ENCODE measurements at regions not wholly inside any gene's neighbourhood (a gene's known extent, or its start where the extent isn't known, plus 50 kb on each side); places are given as distances from the start of the nearest gene placed in this dataset.

- H3K4me1 ChIP-seq (ENCODE audit: insufficient read depth, low read length, poor library complexity, severe bottlenecking): peaks cover 8% of the 10 kb centered on the region
- no peak for TF ChIP-seq EZH2 (IDR thresholded peaks at IDR 0.05; ENCODE audit: borderline replicate concordance, low read depth, low read length, poor library complexity, severe bottlenecking)
- TF ChIP-seq, protein P1, sequence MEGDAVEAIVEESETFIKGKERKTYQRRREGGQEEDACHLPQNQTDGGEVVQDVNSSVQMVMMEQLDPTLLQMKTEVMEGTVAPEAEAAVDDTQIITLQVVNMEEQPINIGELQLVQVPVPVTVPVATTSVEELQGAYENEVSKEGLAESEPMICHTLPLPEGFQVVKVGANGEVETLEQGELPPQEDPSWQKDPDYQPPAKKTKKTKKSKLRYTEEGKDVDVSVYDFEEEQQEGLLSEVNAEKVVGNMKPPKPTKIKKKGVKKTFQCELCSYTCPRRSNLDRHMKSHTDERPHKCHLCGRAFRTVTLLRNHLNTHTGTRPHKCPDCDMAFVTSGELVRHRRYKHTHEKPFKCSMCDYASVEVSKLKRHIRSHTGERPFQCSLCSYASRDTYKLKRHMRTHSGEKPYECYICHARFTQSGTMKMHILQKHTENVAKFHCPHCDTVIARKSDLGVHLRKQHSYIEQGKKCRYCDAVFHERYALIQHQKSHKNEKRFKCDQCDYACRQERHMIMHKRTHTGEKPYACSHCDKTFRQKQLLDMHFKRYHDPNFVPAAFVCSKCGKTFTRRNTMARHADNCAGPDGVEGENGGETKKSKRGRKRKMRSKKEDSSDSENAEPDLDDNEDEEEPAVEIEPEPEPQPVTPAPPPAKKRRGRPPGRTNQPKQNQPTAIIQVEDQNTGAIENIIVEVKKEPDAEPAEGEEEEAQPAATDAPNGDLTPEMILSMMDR (conservative IDR thresholded peaks at IDR 0.05; ENCODE audit: low read depth, low read length): no peak
- ChIA-PET CTCF (interaction anchor here (2.1 kb wide), 1 partner anchor 376 kb away, joined by 43 read pairs; no protein-coding TSS in a partner anchor), POLR2A (ENCODE audit: low non-redundant PET) (no interaction called here)
- no TSS peak for BruUV-seq (replicated peaks)
- no peak overlapping the region for H3K27ac ChIP-seq (ENCODE audit: low read depth, low read length, poor library complexity, severe bottlenecking)
- H3K27me3 ChIP-seq (replicated peaks; ENCODE audit: insufficient read depth, low read depth, low read length, poor library complexity): no peaks in the 10 kb centered on the region
- DNase-seq (ENCODE audit: low spot score): no peak
- intact Hi-C loops (cut with micrococcal nuclease; ENCODE audit: unreplicated experiment): loop anchor here (2.0 to 10.0 kb wide), 3 partner anchors 130 to 588 kb away; no protein-coding TSS in a partner anchor
- no peaks in the 10 kb centered on the region for H3K36me3 ChIP-seq (ENCODE audit: insufficient read depth, low read length, poor library complexity, severe bottlenecking)
- no peak overlapping the region for H3K4me3 ChIP-seq (ENCODE audit: low read depth, low read length, poor library complexity, severe bottlenecking)
- H3K9me3 ChIP-seq (ENCODE audit: low read depth, low read length, poor library complexity, severe bottlenecking): no peaks in the 10 kb centered on the region
Observed at GRCh38 chr1:172827301-172827700, 168.4 kb downstream of the FASLG start.

GRCh38 chr1:172827841-172828240 lies 168.9 kb downstream of the FASLG start:
- CTCF ChIA-PET: interaction anchor here (0.6 kb wide), 1 partner anchor 189 kb away, joined by 4 read pairs; no protein-coding TSS in a partner anchor
- Histone ChIP-seq H3K4me1 (ENCODE audit: insufficient read depth, low read length, poor library complexity, severe bottlenecking) (peaks cover 8% of the 10 kb centered on the region), H3K27me3 (replicated peaks; ENCODE audit: insufficient read depth, low read depth, low read length, poor library complexity) (no peaks in the 10 kb centered on the region), H3K4me3 (ENCODE audit: low read depth, low read length, poor library complexity, severe bottlenecking) (no peak overlapping the region), H3K9me3 (ENCODE audit: low read depth, low read length, poor library complexity, severe bottlenecking) (no peaks in the 10 kb centered on the region), H3K36me3 (ENCODE audit: insufficient read depth, low read length, poor library complexity, severe bottlenecking) (no peaks in the 10 kb centered on the region), H3K27ac (ENCODE audit: low read depth, low read length, poor library complexity, severe bottlenecking) (no peak overlapping the region)
- POLR2A ChIA-PET (ENCODE audit: low non-redundant PET): interaction anchor here (0.7 kb wide), 1 partner anchor 362 kb away, joined by 4 read pairs; no protein-coding TSS in a partner anchor
- BruUV-seq (replicated peaks): no TSS peak
- TF ChIP-seq, protein P1 (conservative IDR thresholded peaks at IDR 0.05; ENCODE audit: low read depth, low read length): no peak
- TF ChIP-seq EZH2 (IDR thresholded peaks at IDR 0.05; ENCODE audit: borderline replicate concordance, low read depth, low read length, poor library complexity, severe bottlenecking): no peak
- no peak for DNase-seq (ENCODE audit: low spot score)
- intact Hi-C loops (cut with micrococcal nuclease; ENCODE audit: unreplicated experiment): loop anchor here (2.0 to 10.0 kb wide), 3 partner anchors 129 to 587 kb away; no protein-coding TSS in a partner anchor

DNA sequence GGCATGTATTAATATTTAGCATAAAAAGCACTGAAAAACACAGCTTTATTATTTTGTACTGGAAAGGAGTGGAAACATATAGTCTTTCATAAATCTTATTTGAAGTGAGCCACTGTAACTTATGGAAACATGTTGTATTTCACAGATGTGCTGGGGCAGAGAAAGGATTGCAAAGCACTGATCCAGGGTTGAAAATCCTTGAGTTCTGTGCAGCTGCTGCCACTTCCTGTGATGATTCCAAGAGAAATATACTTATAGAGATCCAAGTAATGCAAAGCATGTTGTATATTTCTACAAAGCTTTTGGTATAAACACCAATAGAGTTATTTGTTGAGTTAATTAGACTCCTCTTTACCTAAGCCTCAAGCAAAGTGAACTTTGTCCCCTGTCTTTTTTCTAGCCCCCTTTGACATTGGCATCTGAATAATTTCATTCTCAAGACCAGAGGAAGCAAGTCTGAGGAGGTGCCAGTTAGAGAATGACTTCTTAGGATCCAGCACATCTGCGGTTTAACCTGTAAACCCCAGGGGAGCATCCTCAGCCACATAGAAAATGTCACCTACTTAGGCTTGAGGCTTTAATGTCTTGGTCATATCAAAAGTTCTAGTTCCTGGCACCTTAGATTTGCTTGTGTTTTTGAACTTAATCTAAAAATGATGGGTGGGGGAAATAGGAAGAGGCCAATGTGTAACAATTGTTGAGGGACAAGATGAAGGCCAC lies 173.3 kb downstream of the FASLG start:
- intact Hi-C loops (cut with micrococcal nuclease; ENCODE audit: unreplicated experiment): no loop called here
- no TSS peak for BruUV-seq (replicated peaks)
- no peak for TF ChIP-seq EZH2 (IDR thresholded peaks at IDR 0.05; ENCODE audit: borderline replicate concordance, low read depth, low read length, poor library complexity, severe bottlenecking)
- TF ChIP-seq, protein P1 (conservative IDR thresholded peaks at IDR 0.05; ENCODE audit: low read depth, low read length): no peak
- no peak overlapping the region for H3K4me3 ChIP-seq (ENCODE audit: low read depth, low read length, poor library complexity, severe bottlenecking)
- POLR2A ChIA-PET (ENCODE audit: low non-redundant PET): no interaction called here
- no peaks in the 10 kb centered on the region for H3K36me3 ChIP-seq (ENCODE audit: insufficient read depth, low read length, poor library complexity, severe bottlenecking)
- no peaks in the 10 kb centered on the region for H3K4me1 ChIP-seq (ENCODE audit: insufficient read depth, low read length, poor library complexity, severe bottlenecking)
- no peak overlapping the region for H3K27ac ChIP-seq (ENCODE audit: low read depth, low read length, poor library complexity, severe bottlenecking)
- H3K27me3 ChIP-seq (replicated peaks; ENCODE audit: insufficient read depth, low read depth, low read length, poor library complexity): no peaks in the 10 kb centered on the region
- no peak for DNase-seq (ENCODE audit: low spot score)
- CTCF ChIA-PET: no interaction called here
- no peaks in the 10 kb centered on the region for H3K9me3 ChIP-seq (ENCODE audit: low read depth, low read length, poor library complexity, severe bottlenecking)
